SK-N-SH (cell line): ENCODE measurements at regions not wholly inside any gene's neighbourhood (a gene's known extent, or its start where the extent isn't known, plus 50 kb on each side); places are given as distances from the start of the nearest gene placed in this dataset.

Experiments used
- CTCF ChIP-seq: fragments of 200-600 bp; sonication (generic); IDR thresholded peaks from 2 replicates; pipeline ENCODE4 v1.6.1; 2017; ENCODE audit warnings: antibody characterized with exemption, mild to moderate bottlenecking, moderate library complexity
- EZH2phosphoT487 ChIP-seq: fragments of 200-600 bp; sonication (generic); IDR thresholded peaks from 2 replicates; pipeline ENCODE4 v1.6.1; 2017; ENCODE audit warnings: low read depth, mixed run types, mild to moderate bottlenecking, antibody characterized with exemption, moderate library complexity, borderline replicate concordance
- GATA2 ChIP-seq: sonication (generic); formaldehyde crosslinking; IDR thresholded peaks from 2 replicates; pipeline ENCODE4 v1.5.0; 2020; ENCODE audit warnings: mild to moderate bottlenecking, missing genetic modification reagents
- IRF3 ChIP-seq: fragments of 150-350 bp; IDR thresholded peaks from 2 replicates; pipeline ENCODE4 v1.6.1; 2016; ENCODE audit warnings: mild to moderate bottlenecking, low read depth, low read length
- JUND ChIP-seq: IDR thresholded peaks from 2 replicates; pipeline ENCODE4 v1.4.0; 2012
- MAX ChIP-seq: IDR thresholded peaks from 2 replicates; pipeline ENCODE4 v1.4.0; 2012; ENCODE audit warnings: low read depth
- MEF2A ChIP-seq: IDR thresholded peaks from 2 replicates; pipeline ENCODE4 v1.4.0; 2012; ENCODE audit warnings: low read depth, borderline replicate concordance
- REST ChIP-seq: IDR thresholded peaks from 2 replicates; pipeline ENCODE4 v1.6.1; 2012; ENCODE audit warnings: mild to moderate bottlenecking, low read depth, low read length, moderate library complexity
- RFX5 ChIP-seq: IDR thresholded peaks from 2 replicates; pipeline ENCODE4 v1.6.1; 2012; ENCODE audit warnings: mild to moderate bottlenecking, improper control_type of control experiment, low read length
- TAF1 ChIP-seq: IDR thresholded peaks from 2 replicates; pipeline ENCODE4 v1.6.1; 2012; ENCODE audit warnings: low read depth, mild to moderate bottlenecking, low read length, moderate library complexity, borderline replicate concordance
- TEAD4 ChIP-seq: IDR thresholded peaks from 2 replicates; pipeline ENCODE4 v1.4.0; 2012; ENCODE audit warnings: mild to moderate bottlenecking, borderline replicate concordance; ENCODE audit not compliant: insufficient read depth
- USF1 ChIP-seq: IDR thresholded peaks from 2 replicates; pipeline ENCODE4 v1.4.0; 2012; ENCODE audit warnings: low read depth, borderline replicate concordance
- ZBTB33 ChIP-seq: IDR thresholded peaks from 2 replicates; pipeline ENCODE4 v1.4.0; 2012; ENCODE audit warnings: low read depth, borderline replicate concordance

- TF ChIP-seq USF1 (no peak), JUND (no peak), CTCF (no peak), MEF2A (no peak), RFX5 (no peak), IRF3 (no peak), MAX (no peak), ZBTB33 (no peak), GATA2 (CRISPR knock-in tag) (no peak), TAF1 (no peak), EZH2phosphoT487 (no peak), REST (no peak), TEAD4 (no peak)
Measured at GRCh38 chr9:108264093-108264492, 591.7 kb downstream of the ACTL7B start.
